NB4 (cell line): ENCODE measurements at regions not wholly inside any gene's neighbourhood (a gene's known extent, or its start where the extent isn't known, plus 50 kb on each side); places are given as distances from the start of the nearest gene placed in this dataset.

Experiments used
- POLR2A ChIP-seq: IDR thresholded peaks from 2 replicates; pipeline ENCODE4 v1.6.1; 2011; ENCODE audit warnings: mild to moderate bottlenecking; ENCODE audit not compliant: insufficient read length; ENCODE audit errors: extremely low read depth
- TF ChIP-seq, protein P1 (sequence below): IDR thresholded peaks from one replicate; pipeline ENCODE4 v1.5.1; 2012; ENCODE audit warnings: low read depth, low read length
- TF ChIP-seq, protein P2 (sequence below): IDR thresholded peaks from 2 replicates; pipeline ENCODE4 v1.6.1; 2011; ENCODE audit warnings: low read depth, low read length

DNA sequence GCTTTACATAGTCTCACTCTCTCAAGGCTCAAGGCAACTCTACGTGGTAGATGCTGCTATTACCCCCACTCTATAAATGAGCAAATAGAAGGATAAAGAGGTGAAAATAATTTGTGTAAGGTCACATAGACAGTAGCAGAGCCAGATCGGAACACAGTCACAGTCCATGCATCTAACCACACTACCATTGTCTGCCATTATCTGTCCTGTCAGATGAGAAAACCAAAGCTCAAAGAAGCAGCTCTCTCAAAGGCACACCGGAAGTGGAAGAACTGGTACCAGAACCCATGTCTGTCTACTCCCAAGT, 134.4 kb upstream of the NUDT4 start:
- TF ChIP-seq, protein P1, sequence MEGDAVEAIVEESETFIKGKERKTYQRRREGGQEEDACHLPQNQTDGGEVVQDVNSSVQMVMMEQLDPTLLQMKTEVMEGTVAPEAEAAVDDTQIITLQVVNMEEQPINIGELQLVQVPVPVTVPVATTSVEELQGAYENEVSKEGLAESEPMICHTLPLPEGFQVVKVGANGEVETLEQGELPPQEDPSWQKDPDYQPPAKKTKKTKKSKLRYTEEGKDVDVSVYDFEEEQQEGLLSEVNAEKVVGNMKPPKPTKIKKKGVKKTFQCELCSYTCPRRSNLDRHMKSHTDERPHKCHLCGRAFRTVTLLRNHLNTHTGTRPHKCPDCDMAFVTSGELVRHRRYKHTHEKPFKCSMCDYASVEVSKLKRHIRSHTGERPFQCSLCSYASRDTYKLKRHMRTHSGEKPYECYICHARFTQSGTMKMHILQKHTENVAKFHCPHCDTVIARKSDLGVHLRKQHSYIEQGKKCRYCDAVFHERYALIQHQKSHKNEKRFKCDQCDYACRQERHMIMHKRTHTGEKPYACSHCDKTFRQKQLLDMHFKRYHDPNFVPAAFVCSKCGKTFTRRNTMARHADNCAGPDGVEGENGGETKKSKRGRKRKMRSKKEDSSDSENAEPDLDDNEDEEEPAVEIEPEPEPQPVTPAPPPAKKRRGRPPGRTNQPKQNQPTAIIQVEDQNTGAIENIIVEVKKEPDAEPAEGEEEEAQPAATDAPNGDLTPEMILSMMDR = no peak
- TF ChIP-seq, protein P2, sequence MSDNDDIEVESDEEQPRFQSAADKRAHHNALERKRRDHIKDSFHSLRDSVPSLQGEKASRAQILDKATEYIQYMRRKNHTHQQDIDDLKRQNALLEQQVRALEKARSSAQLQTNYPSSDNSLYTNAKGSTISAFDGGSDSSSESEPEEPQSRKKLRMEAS = no peak
- no peak for TF ChIP-seq POLR2A
